ENCODE measurements at regions not wholly inside any gene's neighbourhood (a gene's known extent, or its start where the extent isn't known, plus 50 kb on each side); places are given as distances from the start of the nearest gene placed in this dataset.

DNA sequence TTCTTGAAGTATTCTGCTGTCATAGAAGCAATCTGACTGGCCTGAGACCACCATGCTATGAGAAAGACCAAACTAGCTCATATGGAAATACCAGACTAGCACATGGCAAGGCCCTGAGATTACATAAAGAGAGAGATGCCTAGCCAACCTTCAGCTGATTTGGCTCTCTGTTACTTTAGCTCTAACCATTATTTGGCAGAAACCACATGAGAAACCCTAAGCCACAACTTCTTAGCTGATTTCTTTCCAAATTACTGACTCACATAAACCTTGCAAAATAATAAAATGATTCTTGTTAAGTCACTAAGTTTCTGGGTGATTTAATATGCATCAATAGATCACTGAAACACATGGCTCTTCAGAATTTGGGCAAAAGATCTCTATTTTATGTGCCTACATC is 295.0 kb upstream of the ZNF521 start:
- no peak for TF ChIP-seq POLR2A (IDR thresholded peaks at IDR 0.05)
- TF ChIP-seq, protein P1, sequence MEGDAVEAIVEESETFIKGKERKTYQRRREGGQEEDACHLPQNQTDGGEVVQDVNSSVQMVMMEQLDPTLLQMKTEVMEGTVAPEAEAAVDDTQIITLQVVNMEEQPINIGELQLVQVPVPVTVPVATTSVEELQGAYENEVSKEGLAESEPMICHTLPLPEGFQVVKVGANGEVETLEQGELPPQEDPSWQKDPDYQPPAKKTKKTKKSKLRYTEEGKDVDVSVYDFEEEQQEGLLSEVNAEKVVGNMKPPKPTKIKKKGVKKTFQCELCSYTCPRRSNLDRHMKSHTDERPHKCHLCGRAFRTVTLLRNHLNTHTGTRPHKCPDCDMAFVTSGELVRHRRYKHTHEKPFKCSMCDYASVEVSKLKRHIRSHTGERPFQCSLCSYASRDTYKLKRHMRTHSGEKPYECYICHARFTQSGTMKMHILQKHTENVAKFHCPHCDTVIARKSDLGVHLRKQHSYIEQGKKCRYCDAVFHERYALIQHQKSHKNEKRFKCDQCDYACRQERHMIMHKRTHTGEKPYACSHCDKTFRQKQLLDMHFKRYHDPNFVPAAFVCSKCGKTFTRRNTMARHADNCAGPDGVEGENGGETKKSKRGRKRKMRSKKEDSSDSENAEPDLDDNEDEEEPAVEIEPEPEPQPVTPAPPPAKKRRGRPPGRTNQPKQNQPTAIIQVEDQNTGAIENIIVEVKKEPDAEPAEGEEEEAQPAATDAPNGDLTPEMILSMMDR (IDR thresholded peaks at IDR 0.05) = no peak

Measured in uterus (tissue), 2 donors.